ENCODE measurements at regions not wholly inside any gene's neighbourhood (a gene's known extent, or its start where the extent isn't known, plus 50 kb on each side); places are given as distances from the start of the nearest gene placed in this dataset.
A peak's percentile ranks its signal among the peaks of the same experiment; 100 is the strongest.
"Not testable (repeated sequence)": the region's sequence is repeated elsewhere in the genome, so short reads cannot be mapped to it uniquely, and the experiment has no call there.

GRCh38 chr18:76627444-76627843 lies 132.4 kb upstream of the ZNF516 start:
- DNase-seq, result no peak

GRCh38 chr18:76626991-76627390 lies 131.9 kb upstream of the ZNF516 start:
- DNase-seq, result no peak

GRCh38 chr18:76622651-76623050 lies 127.6 kb upstream of the ZNF516 start:
- no peak for DNase-seq

- DNase-seq, result no peak
Measured at GRCh38 chr18:76621782-76622495, 126.9 kb upstream of the ZNF516 start.

- no peak for DNase-seq
Measured at GRCh38 chr18:76621226-76621625, 126.2 kb upstream of the ZNF516 start.

GRCh38 chr18:76620321-76621170 lies 125.5 kb upstream of the ZNF516 start:
- DNase-seq, result peak; percentile 71

- peak; percentile 16 for DNase-seq
Measured at GRCh38 chr18:76619621-76620315, 124.7 kb upstream of the ZNF516 start.

- peak; percentile 15 for DNase-seq
Measured at GRCh38 chr18:76619261-76619620, 124.2 kb upstream of the ZNF516 start.

- no peak for DNase-seq
Measured at GRCh38 chr18:76618721-76619120, 123.7 kb upstream of the ZNF516 start.

DNA sequence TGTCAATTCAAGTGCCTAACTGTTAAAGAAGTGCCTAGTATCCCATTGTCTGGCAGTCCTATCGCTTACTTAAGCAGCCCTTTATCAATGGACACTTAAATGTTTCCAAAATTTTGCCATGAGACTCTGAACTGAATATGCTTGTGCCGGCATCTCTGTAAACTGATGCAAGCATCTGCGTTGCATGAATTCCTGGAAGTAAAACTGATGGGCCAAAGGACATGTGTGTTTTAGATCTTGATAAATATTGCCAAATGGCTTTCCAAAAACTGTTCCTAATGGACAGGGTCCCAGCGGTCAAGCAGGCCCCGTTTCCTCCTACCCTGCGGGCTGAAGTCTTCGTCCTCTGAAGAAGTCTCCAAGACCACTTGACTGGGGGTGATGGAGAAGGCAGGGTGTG lies 121.3 kb upstream of the ZNF516 start:
- no peak for DNase-seq

GRCh38 chr18:76615065-76615733 lies 120.2 kb upstream of the ZNF516 start:
- DNase-seq, result no peak

- no peak for DNase-seq
Measured at GRCh38 chr18:76613755-76614120, 118.7 kb upstream of the ZNF516 start.

GRCh38 chr18:76613053-76613754 lies 118.2 kb upstream of the ZNF516 start:
- no peak for DNase-seq

GRCh38 chr18:76611750-76612045 lies 116.7 kb upstream of the ZNF516 start:
- DNase-seq, result not testable (repeated sequence)

DNA sequence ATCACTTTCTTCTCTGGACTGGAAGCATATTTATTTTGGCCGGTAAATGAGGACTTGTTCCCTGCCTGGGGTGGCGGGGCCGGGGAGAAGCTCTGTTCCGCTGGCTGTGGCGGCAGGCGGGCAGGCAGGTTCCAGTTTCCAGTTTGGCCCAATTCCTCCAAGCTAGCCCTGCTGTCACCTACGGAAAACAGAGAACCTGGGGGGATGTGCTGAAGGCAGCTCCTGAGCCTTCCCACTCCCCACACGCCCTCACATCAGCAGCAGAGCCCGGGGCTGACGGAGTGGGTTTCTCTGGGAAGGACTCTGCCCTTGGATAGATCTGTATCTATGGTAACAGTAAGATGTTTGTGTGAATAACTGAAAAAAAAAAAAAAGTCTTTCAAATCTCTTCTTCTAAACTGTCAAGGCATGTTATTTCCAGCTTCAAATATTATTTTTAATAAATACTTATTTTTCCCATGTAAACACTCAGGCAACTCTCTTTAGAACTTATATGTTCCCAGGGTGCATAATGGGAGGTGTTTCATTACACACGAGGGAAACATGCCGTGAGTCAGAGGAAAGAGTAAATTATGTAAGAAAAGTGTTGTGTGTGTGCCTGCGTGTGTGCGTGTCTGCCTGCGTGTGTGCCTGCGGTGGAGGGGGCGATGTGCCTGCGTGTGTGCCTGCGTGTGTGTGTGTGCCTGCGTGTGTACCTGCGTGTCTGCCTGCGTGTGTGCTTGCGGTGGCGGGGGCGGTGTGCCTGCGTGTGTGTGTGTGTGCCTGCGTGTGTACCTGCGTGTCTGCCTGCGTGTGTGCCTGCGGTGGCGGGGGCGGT lies 116.1 kb upstream of the ZNF516 start:
- no peak for DNase-seq

- DNase-seq, result no peak
Measured at GRCh38 chr18:76610012-76610411, 115.0 kb upstream of the ZNF516 start.

GRCh38 chr18:76605341-76605929 lies 110.4 kb upstream of the ZNF516 start:
- DNase-seq, result no peak

- DNase-seq, result no peak
Measured at GRCh38 chr18:76604935-76605240, 109.8 kb upstream of the ZNF516 start.

- no peak for DNase-seq
Measured at GRCh38 chr18:76604108-76604934, 109.3 kb upstream of the ZNF516 start.

DNA sequence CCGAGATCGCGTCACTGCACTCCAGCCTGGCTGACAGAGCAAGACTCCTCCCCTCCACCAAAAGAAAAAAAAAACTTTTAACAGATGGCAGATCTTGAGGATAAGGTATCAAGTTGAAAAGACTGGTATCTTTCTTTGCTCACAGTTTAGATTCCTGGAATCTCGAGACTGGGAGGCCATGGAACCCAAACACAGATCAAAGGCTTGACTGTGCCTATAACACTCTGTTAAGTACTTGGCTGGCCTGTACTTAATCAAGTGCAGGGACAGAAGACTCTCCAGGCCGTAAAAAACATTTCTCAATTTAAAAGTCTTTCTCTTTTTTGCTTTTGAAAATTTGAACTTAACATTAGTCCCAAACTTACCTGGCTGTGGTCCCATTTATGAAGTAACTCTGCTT lies 107.1 kb upstream of the ZNF516 start:
- no peak for DNase-seq

- not testable (repeated sequence) for DNase-seq
Measured at GRCh38 chr18:76600076-76600475, 105.0 kb upstream of the ZNF516 start.
